Liver (tissue), 8 donors: ENCODE measurements at regions not wholly inside any gene's neighbourhood (a gene's known extent, or its start where the extent isn't known, plus 50 kb on each side); places are given as distances from the start of the nearest gene placed in this dataset.

Source experiments
- DNase-seq: peaks from one replicate; pipeline ENCODE4 v3.0.0-alpha.2; 2017; ENCODE audit warnings: low spot score
- H3K27ac ChIP-seq, 2 donors: one replicate each; pipeline ENCODE4 v1.7.0; 2013; ENCODE audit warnings: inconsistent platforms in 2 of 2, low read length in 2 of 2, control low read depth in 1 of 2, low read depth in 1 of 2, mild to moderate bottlenecking in 1 of 2
- H3K27me3 ChIP-seq, 4 donors: one replicate each; pipeline versions ENCODE4 v1.6.1 to v1.7.0; 2013; ENCODE audit warnings: low read length in 3 of 4, inconsistent platforms in 1 of 4, mild to moderate bottlenecking in 1 of 4, moderate library complexity in 1 of 4; ENCODE audit not compliant: control insufficient read depth in 4 of 4, insufficient read depth in 4 of 4
- H3K36me3 ChIP-seq, 4 donors: one replicate each; pipeline versions ENCODE4 v1.6.1 to v1.7.0; 2013; ENCODE audit warnings: low read length in 3 of 4, mild to moderate bottlenecking in 3 of 4, low read depth in 1 of 4, moderate library complexity in 1 of 4; ENCODE audit not compliant: control insufficient read depth in 4 of 4, insufficient read depth in 3 of 4
- H3K4me1 ChIP-seq, 4 donors: one replicate each; pipeline versions ENCODE4 v1.6.1 to v1.7.0; 2013; ENCODE audit warnings: low read length in 3 of 4, mild to moderate bottlenecking in 3 of 4, moderate library complexity in 1 of 4; ENCODE audit not compliant: control insufficient read depth in 4 of 4, insufficient read depth in 4 of 4
- H3K4me3 ChIP-seq, 3 donors: one replicate each; pipeline versions ENCODE4 v1.6.1 to v1.7.0; 2013; ENCODE audit warnings: low read length in 3 of 3, control low read depth in 1 of 3, low read depth in 1 of 3, mild to moderate bottlenecking in 1 of 3
- H3K9ac ChIP-seq, 2 donors: one replicate each; pipeline ENCODE4 v1.7.0; 2013; ENCODE audit warnings: low read length in 2 of 2, mild to moderate bottlenecking in 2 of 2, moderate library complexity in 2 of 2, control low read depth in 1 of 2, low read depth in 1 of 2
- H3K9me3 ChIP-seq, 4 donors: one replicate each; pipeline versions ENCODE4 v1.6.1 to v1.7.0; 2013; ENCODE audit warnings: low read length in 3 of 4; ENCODE audit not compliant: control insufficient read depth in 4 of 4
- ATF3 ChIP-seq: IDR thresholded peaks from 2 replicates; pipeline ENCODE4 v1.6.1; 2016; ENCODE audit warnings: antibody characterized with exemption
- EGR1 ChIP-seq, 2 donors: IDR thresholded peaks; 2 replicates each; pipeline ENCODE4 v1.6.1; 2016 to 2018; ENCODE audit warnings: antibody characterized with exemption in 2 of 2, low read depth in 2 of 2
- FOXA1 ChIP-seq: IDR thresholded peaks from 2 replicates; pipeline ENCODE4 v1.6.1; 2016; ENCODE audit warnings: antibody characterized with exemption
- FOXA2 ChIP-seq: IDR thresholded peaks from 2 replicates; pipeline ENCODE4 v1.6.1; 2016; ENCODE audit warnings: antibody characterized with exemption
- GABPA ChIP-seq, 2 donors: IDR thresholded peaks in 1 of 2; conservative IDR thresholded peaks in 1 of 2; 2 replicates each; pipeline ENCODE4 v1.6.1; 2016; ENCODE audit warnings: antibody characterized with exemption in 2 of 2, mild to moderate bottlenecking in 1 of 2, moderate library complexity in 1 of 2
- HNF4A ChIP-seq, 2 donors: conservative IDR thresholded peaks; 2 replicates each; pipeline ENCODE4 v1.6.1; 2016; ENCODE audit warnings: antibody characterized with exemption in 2 of 2, mild to moderate bottlenecking in 2 of 2
- HNF4G ChIP-seq: IDR thresholded peaks from 2 replicates; pipeline ENCODE4 v1.6.1; 2016; ENCODE audit warnings: antibody characterized with exemption
- JUND ChIP-seq, 2 donors: IDR thresholded peaks; 2 replicates each; pipeline ENCODE4 v1.6.1; 2016; ENCODE audit warnings: antibody characterized with exemption in 2 of 2
- MAX ChIP-seq: IDR thresholded peaks from 2 replicates; pipeline ENCODE4 v1.6.1; 2016; ENCODE audit warnings: antibody characterized with exemption
- NR2F2 ChIP-seq: IDR thresholded peaks from 2 replicates; pipeline ENCODE4 v1.6.1; 2016; ENCODE audit warnings: antibody characterized with exemption
- RAD21 ChIP-seq, 2 donors: IDR thresholded peaks; 2 replicates each; pipeline ENCODE4 v1.6.1; 2016; ENCODE audit warnings: antibody characterized with exemption in 2 of 2, mild to moderate bottlenecking in 2 of 2
- RXRA ChIP-seq, 2 donors: IDR thresholded peaks; 2 replicates each; pipeline ENCODE4 v1.6.1; 2017 to 2018; ENCODE audit warnings: antibody characterized with exemption in 2 of 2, mild to moderate bottlenecking in 1 of 2
- SP1 ChIP-seq: IDR thresholded peaks from 2 replicates; pipeline ENCODE4 v1.6.1; 2018; ENCODE audit warnings: antibody characterized with exemption, mild to moderate bottlenecking
- TAF1 ChIP-seq: conservative IDR thresholded peaks from 2 replicates; pipeline ENCODE4 v1.6.1; 2016; ENCODE audit warnings: antibody characterized with exemption, mild to moderate bottlenecking
- YY1 ChIP-seq: IDR thresholded peaks from 2 replicates; pipeline ENCODE4 v1.6.1; 2016; ENCODE audit warnings: antibody characterized with exemption, mild to moderate bottlenecking
- WGBS: extraction: QIAGEN DNeasy Blood & Tissue Kit; methylation state at CpG from one replicate; pipeline ENCODE4 v1.1.7; 2013; 5-methylcytosine and 5-hydroxymethylcytosine counted together
- TF ChIP-seq, protein P1 (sequence below): fragments of 150-350 bp; IDR thresholded peaks from 2 replicates; pipeline ENCODE4 v1.5.1; 2017; ENCODE audit warnings: improper control_type of control experiment, low read depth, low read length; ENCODE audit not compliant: missing input control
- TF ChIP-seq, protein P2 (sequence below): IDR thresholded peaks from 2 replicates; pipeline ENCODE4 v1.6.1; 2016; ENCODE audit warnings: antibody characterized with exemption, mild to moderate bottlenecking
- TF ChIP-seq, protein P3 (sequence below): IDR thresholded peaks from 2 replicates; pipeline ENCODE4 v1.6.1; 2016; ENCODE audit warnings: antibody characterized with exemption
- donor health status: healthy.
- donor health status: healthy.
- donor health status: healthy.
- donor health status: healthy.
- donor health status: healthy.

DNA sequence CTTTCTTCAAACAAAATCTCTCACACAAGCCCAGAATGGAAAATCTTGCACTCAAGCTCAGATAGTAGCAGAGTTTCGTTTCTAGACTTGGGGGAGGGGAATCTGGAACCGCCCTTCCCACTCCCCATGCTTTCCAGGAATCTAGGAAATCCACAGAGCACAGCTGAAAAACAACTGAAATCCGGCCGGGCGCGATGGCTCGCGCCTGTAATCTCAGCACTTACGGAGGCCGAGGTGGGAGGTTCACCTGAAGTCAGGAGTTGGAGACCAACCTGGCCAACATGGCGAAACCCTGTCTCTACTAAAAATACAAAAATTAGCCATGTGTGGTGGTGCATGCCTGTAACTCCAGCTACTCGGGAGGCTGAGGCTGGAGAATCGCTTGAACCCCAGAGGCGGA, 127.3 kb upstream of the SLC34A2 start:
- Histone ChIP-seq H3K9ac (no peak overlapping the region), H3K27ac (no peak overlapping the region), H3K4me3 (no peak overlapping the region), H3K27me3 (no peaks in the 10 kb centered on the region), H3K4me1 (no peaks in the 10 kb centered on the region), H3K36me3 (no peaks in the 10 kb centered on the region), H3K9me3 (no peaks in the 10 kb centered on the region)
- TF ChIP-seq, protein P1, sequence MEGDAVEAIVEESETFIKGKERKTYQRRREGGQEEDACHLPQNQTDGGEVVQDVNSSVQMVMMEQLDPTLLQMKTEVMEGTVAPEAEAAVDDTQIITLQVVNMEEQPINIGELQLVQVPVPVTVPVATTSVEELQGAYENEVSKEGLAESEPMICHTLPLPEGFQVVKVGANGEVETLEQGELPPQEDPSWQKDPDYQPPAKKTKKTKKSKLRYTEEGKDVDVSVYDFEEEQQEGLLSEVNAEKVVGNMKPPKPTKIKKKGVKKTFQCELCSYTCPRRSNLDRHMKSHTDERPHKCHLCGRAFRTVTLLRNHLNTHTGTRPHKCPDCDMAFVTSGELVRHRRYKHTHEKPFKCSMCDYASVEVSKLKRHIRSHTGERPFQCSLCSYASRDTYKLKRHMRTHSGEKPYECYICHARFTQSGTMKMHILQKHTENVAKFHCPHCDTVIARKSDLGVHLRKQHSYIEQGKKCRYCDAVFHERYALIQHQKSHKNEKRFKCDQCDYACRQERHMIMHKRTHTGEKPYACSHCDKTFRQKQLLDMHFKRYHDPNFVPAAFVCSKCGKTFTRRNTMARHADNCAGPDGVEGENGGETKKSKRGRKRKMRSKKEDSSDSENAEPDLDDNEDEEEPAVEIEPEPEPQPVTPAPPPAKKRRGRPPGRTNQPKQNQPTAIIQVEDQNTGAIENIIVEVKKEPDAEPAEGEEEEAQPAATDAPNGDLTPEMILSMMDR, result no peak
- TF ChIP-seq ATF3, result no peak
- no peak for TF ChIP-seq MAX
- no peak for TF ChIP-seq YY1
- no peak for TF ChIP-seq NR2F2
- TF ChIP-seq SP1, result no peak
- TF ChIP-seq, protein P2, sequence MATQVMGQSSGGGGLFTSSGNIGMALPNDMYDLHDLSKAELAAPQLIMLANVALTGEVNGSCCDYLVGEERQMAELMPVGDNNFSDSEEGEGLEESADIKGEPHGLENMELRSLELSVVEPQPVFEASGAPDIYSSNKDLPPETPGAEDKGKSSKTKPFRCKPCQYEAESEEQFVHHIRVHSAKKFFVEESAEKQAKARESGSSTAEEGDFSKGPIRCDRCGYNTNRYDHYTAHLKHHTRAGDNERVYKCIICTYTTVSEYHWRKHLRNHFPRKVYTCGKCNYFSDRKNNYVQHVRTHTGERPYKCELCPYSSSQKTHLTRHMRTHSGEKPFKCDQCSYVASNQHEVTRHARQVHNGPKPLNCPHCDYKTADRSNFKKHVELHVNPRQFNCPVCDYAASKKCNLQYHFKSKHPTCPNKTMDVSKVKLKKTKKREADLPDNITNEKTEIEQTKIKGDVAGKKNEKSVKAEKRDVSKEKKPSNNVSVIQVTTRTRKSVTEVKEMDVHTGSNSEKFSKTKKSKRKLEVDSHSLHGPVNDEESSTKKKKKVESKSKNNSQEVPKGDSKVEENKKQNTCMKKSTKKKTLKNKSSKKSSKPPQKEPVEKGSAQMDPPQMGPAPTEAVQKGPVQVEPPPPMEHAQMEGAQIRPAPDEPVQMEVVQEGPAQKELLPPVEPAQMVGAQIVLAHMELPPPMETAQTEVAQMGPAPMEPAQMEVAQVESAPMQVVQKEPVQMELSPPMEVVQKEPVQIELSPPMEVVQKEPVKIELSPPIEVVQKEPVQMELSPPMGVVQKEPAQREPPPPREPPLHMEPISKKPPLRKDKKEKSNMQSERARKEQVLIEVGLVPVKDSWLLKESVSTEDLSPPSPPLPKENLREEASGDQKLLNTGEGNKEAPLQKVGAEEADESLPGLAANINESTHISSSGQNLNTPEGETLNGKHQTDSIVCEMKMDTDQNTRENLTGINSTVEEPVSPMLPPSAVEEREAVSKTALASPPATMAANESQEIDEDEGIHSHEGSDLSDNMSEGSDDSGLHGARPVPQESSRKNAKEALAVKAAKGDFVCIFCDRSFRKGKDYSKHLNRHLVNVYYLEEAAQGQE, result no peak
- TF ChIP-seq, protein P3, sequence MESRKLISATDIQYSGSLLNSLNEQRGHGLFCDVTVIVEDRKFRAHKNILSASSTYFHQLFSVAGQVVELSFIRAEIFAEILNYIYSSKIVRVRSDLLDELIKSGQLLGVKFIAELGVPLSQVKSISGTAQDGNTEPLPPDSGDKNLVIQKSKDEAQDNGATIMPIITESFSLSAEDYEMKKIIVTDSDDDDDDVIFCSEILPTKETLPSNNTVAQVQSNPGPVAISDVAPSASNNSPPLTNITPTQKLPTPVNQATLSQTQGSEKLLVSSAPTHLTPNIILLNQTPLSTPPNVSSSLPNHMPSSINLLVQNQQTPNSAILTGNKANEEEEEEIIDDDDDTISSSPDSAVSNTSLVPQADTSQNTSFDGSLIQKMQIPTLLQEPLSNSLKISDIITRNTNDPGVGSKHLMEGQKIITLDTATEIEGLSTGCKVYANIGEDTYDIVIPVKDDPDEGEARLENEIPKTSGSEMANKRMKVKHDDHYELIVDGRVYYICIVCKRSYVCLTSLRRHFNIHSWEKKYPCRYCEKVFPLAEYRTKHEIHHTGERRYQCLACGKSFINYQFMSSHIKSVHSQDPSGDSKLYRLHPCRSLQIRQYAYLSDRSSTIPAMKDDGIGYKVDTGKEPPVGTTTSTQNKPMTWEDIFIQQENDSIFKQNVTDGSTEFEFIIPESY, result no peak
- TF ChIP-seq GABPA (IDR thresholded peaks at IDR 0.05 in 1 of 2, conservative IDR thresholded peaks at IDR 0.05 in 1 of 2), result no peak
- TF ChIP-seq HNF4A (conservative IDR thresholded peaks at IDR 0.05), result no peak
- no peak for TF ChIP-seq EGR1 (IDR thresholded peaks at IDR 0.05; ENCODE audit: low read depth in 2 of 2)
- TF ChIP-seq RAD21 (IDR thresholded peaks at IDR 0.05), result no peak
- TF ChIP-seq FOXA1, result no peak
- TF ChIP-seq HNF4G, result no peak
- no peak for TF ChIP-seq TAF1
- no peak for TF ChIP-seq RXRA (IDR thresholded peaks at IDR 0.05)
- TF ChIP-seq JUND (IDR thresholded peaks at IDR 0.05), result no peak
- TF ChIP-seq FOXA2, result no peak
- 94% methylated on average over 14 of the region's 14 CpGs for WGBS
- DNase-seq, result no peak

- Histone ChIP-seq H3K9me3 (peaks cover 0 to 1% (median 0%) of the 10 kb centered on the region in 4 donors), H3K36me3 (no peaks in the 10 kb centered on the region), H3K27me3 (no peaks in the 10 kb centered on the region), H3K9ac (no peak overlapping the region), H3K4me1 (no peaks in the 10 kb centered on the region), H3K4me3 (no peak overlapping the region), H3K27ac (no peak overlapping the region)
- no peak for DNase-seq
- TF ChIP-seq FOXA2 (no peak), HNF4G (no peak), RAD21 (IDR thresholded peaks at IDR 0.05) (peak in 1 of 2 donors; percentile 9), RXRA (IDR thresholded peaks at IDR 0.05) (no peak), SP1 (no peak)
- TF ChIP-seq, protein P2, result no peak
- TF ChIP-seq, protein P1, result peak; percentile 11
These were observed 124.4 kb upstream of the SLC34A2 start for GRCh38 chr4:25531272-25531671.
